ENCODE measurements at regions not wholly inside any gene's neighbourhood (a gene's known extent, or its start where the extent isn't known, plus 50 kb on each side); places are given as distances from the start of the nearest gene placed in this dataset.
A peak's percentile ranks its signal among the peaks of the same experiment; 100 is the strongest.
"Not testable (repeated sequence)": the region's sequence is repeated elsewhere in the genome, so short reads cannot be mapped to it uniquely, and the experiment has no call there.

DNA sequence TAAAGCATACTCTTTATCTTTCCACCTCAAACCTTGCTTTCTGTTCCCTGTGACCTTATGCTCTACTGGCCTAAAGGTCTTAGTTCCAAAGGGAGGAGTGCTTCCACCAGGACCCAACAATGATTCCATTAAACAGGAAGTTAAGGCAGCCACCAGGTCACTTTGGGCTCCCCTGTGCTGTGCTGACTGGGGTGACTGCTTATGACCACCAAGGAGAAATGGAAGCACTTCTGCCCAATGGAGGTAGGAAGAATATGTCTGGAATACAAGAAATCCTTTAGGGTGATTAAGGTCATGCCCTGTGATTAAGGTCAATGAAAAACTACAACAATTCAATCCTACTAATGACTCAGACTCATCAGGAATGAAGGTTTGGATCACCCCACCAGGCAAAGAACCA is 233.8 kb upstream of the CDH11 start:
- DNase-seq (ENCODE audit: low spot score) = no peak

GRCh38 chr16:65353183-65353582 is 231.3 kb upstream of the CDH11 start:
- DNase-seq (ENCODE audit: low spot score) = no peak

DNA sequence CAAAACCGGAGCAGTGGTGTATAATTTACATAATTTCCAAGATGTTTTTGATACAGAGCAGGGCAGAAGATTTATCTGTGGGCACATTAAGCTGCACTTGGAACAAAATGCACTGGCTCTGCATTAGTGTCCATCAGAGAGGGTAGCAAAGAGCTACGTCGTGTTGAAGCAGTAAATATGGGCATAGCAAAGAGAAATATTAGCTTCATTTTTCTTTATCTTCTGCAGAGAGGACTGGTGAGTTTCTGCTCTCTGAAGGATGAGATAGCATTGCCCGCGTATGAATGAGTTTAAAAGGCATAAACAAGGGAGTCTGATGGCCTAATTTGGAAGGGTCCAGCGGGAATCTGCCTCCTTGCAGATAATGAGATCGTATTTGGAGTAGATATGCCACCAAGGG is 227.8 kb upstream of the CDH11 start:
- DNase-seq (ENCODE audit: low spot score) = no peak

DNA sequence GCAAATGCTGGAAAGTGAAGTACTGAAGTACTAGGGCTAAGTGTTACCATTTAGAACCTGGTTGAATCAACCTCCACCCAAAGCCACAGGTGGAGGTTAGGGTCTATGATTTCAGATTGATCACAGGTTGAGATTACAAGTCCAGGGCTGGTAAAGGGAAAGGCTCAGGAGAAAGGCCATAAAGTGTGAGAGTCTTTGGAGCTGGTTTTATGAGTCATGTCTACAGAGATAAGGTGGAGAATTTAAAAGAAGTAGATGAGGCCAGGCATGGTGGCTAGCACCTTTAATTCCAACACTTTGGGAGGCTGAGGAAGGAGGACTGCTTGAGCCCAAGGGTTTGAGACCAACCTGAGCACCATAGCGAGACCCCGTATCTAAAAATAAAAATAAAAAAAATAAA is 221.7 kb upstream of the CDH11 start:
- no peak for DNase-seq (ENCODE audit: low spot score)

GRCh38 chr16:65342231-65342866 is 220.5 kb upstream of the CDH11 start:
- DNase-seq (ENCODE audit: low spot score) = no peak

- no peak for DNase-seq (ENCODE audit: low spot score)
These were observed 217.2 kb upstream of the CDH11 start for GRCh38 chr16:65339062-65339461.

DNA sequence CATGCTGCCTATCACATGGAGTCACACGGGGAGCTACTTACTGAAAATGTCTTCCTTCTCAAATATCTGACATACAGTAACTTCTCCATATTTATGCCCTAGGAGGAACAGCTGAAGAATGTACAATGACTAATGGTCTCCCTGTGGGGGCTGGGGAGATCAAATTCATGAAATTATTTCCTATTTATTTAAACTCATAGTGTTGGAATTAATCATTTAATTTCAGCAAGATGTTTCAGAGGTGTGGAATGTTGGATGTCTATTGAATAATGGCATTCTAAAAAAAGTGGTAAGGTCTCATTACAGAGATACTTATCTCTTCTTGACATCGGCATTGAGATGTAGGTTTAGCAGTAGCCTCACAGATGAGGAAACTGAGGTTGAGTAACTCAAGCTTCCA is 214.3 kb upstream of the CDH11 start:
- peak; percentile 12 for DNase-seq (ENCODE audit: low spot score)

GRCh38 chr16:65334081-65334480 is 212.2 kb upstream of the CDH11 start:
- no peak for DNase-seq (ENCODE audit: low spot score)

DNA sequence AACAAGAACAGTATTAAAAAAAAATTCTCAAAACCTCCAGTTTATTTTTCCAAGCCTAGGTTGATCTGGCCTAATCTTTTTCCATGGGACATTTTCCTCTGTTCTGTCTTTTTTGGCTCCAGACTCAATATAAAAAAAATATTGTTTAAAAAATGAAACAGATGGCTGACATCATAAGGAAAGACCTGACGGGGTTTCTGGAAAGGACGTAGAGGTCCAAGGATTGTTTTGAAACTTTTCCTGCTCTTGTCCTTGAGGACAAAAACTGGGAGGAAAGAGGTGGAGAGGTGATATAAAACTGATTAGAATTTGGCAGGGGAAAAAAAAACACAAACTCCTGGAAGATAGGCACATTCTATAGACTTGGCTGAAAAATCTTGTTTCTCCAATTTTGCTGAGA is 211.4 kb upstream of the CDH11 start:
- no peak for DNase-seq (ENCODE audit: low spot score)

DNA sequence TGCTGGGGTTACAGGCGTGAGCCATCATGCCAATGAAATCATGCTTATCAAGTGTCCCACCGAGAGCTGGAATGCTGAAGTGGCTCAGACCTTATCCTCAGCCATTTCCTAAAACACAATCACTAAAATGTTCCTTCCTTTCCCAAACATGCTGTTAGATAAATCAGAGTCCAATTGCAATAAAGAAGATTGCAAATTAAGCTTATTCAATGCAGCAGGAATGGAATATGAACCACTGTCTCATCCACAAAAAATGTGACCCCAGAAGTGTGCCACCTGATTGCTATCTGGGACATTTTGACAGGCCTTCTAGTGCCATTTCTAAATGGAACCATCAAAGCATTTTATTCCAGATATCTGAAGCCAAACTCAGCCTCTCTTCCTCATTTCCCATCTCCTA is 205.5 kb upstream of the CDH11 start:
- DNase-seq (ENCODE audit: low spot score) = no peak

DNA sequence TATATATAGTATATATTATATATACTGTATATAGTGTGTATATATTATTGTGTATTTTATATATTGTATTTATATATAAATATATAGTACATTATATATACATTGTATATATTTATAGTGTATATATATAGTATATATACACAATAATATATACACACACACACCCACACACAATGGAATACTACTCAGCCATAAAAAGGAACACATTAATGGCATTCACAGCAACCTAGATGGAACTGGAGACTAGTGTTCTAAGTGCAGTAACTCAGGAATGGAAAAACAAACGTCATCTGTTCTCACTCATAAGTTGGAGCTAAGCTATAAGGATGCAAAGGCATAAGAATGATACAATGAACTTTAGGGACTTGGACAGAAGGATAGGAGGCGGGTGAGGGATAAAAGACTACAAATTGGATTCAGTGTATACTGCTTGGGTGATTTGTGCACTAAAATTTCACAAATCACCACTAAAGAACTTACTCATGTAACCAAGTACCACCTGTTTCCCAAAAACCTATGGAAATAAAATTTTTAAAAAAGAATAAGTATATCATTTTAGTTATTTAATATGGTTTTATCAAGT is 201.9 kb upstream of the CDH11 start:
- DNase-seq (ENCODE audit: low spot score) = no peak

GRCh38 chr16:65319621-65320231 is 197.9 kb upstream of the CDH11 start:
- no peak for DNase-seq (ENCODE audit: low spot score)

DNA sequence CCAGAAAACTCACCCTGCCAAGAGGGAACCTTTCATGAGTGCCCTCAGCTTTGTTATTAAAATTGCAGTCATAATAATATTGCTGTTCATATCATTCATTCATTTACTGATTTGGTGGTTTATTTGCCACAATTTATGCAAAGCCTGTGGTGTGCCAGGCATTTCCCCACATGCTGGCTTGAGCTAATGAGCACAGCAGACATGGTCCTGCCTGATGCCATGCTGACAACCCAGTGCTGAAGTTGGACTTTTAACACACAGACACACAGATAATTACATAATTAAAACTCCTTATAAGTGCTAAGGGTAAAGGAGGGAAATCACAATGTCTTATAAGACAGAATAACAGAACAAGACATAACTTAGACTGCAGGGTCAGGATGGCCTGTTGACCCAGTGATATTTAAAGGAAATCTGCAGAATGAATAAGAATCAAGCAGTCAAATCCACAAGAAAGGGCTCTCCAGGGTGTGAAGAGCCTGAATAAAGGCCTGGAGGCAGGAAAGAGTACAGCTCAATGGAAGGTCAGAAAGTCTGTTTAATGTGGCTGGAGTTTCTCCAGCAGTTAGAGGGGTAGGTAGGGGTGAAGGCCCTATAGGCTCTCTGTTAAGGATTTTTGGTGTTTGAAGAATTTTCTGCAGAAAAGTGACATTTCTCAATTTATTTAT is 196.9 kb upstream of the CDH11 start:
- no peak for DNase-seq (ENCODE audit: low spot score)

DNA sequence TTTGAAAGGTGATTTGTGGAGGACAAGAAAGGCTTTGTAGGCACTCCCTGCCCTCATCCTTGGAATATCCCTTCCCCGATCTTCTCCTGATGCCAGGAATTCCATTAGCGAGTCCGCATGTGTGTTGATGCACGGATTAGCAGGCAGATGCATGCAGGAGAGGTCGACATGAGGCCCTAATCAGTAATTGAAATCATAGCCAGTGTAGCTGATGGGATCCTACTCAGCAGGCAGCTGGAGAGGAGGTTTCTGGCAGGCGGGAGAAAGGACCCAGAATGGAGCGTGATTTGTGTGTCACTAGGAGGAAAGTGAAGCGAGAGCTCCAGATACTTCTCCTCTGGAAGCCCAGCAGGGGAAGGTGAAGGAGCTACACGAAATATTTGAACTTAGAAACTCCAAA is 196.3 kb upstream of the CDH11 start:
- no peak for DNase-seq (ENCODE audit: low spot score)

DNA sequence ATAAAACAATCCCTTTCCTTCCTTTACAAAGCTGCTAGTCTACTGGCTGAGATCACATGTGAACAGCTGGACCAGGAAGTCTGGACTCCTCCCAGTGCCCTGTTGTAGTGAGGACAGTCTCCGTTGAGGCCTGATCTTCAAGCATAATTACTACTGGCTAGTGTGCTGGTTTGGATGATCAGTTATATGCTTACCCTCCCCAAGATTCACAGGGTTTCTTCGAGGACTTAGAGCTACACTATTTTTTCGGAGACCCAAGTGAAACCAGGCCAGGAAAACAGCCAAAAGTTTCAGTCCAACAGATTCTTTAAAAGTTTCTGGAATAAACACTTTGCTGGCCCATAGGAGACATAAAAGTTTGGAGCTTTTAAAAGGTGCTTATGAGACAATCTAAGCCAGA is 194.9 kb upstream of the CDH11 start:
- no peak for DNase-seq (ENCODE audit: low spot score)

GRCh38 chr16:65315081-65315780 is 193.4 kb upstream of the CDH11 start:
- DNase-seq (ENCODE audit: low spot score) = no peak

DNA sequence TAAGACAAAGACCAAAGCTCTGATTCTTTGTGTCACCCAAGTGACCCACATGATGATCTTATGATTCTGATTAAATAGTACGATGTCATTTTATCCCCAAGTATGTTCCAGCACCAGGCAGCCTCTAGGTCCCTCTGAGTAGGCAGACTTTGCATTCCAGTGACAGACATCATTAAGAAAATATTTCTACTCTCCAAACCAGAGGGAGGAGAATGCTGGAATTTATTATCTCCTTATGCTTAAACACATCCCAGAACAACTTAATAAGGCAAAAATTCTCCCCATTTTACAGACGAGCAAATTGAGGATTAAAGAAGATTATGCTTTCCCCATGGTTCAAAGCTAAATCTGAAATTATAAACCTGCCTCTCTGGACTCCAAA is 192.8 kb upstream of the CDH11 start:
- DNase-seq (ENCODE audit: low spot score) = no peak

- DNase-seq (ENCODE audit: low spot score) = no peak
These were observed 192.2 kb upstream of the CDH11 start for GRCh38 chr16:65313936-65314626.

DNA sequence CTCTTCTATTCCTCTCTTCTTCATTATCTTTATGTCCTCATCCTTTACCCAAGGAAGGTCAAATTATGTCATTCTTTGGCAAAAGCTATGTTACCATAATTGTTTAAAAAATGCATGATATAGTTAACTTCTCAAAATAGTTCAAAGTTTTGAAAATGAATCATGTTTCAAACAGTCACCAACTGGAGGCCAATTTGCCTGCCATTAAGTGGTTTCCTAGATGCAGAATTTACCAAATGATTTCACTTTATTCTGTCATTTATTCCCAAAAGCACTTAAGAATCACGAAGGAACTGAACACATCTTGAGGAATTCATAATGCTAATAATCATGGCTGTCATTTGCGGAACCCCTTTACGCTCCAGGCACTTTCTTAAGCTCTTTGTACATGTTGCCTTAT is 190.9 kb upstream of the CDH11 start:
- no peak for DNase-seq (ENCODE audit: low spot score)

- no peak for DNase-seq (ENCODE audit: low spot score)
These were observed 190.2 kb upstream of the CDH11 start for GRCh38 chr16:65312071-65312470.

DNA sequence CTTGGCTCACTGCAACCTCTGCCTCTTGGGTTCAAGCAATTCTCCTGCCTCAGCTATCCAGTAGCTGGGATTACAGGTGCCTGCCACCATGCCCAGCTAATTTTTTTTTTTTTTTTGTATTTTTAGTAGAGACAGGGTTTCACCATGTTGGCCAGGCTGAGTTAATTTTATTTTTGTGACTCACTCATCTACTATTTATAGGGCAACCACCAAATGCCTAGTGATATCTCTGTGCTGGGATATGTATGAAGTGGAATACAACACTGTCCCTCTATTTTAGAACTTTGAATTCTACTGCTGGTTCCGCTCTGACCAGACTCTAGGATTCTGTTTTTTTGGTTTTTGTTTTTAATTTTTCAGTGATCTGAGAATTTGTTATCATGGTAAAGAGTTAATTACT is 188.6 kb upstream of the CDH11 start:
- DNase-seq (ENCODE audit: low spot score) = not testable (repeated sequence)

GRCh38 chr16:65309354-65309753 is 187.5 kb upstream of the CDH11 start:
- DNase-seq (ENCODE audit: low spot score) = no peak
